HL-60 (cell line): ENCODE measurements at regions not wholly inside any gene's neighbourhood (a gene's known extent, or its start where the extent isn't known, plus 50 kb on each side); places are given as distances from the start of the nearest gene placed in this dataset.

Source experiments
- POLR2AphosphoS5 ChIP-seq: IDR thresholded peaks from 2 replicates; pipeline ENCODE4 v1.6.1; 2012; ENCODE audit warnings: low read depth
- TF ChIP-seq, protein P1 (sequence below): IDR thresholded peaks from one replicate; pipeline ENCODE4 v1.5.1; 2011; ENCODE audit warnings: low read length, control low read depth, inconsistent platforms; ENCODE audit not compliant: insufficient read depth

DNA sequence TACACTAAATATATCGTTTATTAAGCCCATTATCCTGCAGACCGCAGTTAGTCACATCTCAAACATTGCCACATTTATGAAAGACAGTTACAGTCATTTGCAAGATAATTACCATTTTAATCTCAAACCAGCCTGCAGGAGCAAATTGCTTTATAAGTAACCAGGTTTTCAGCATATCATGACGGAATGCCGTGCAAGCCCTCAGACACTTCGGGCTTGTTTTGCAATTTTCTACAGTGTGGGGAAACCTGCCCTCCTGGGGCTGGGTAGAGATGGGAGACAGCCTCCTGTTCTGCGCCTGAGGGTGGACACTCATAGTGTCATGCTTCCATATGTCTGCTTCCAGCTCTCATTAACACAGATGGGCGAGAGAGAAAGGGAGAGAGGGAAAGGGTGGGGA, 563.9 kb downstream of the NPHP4 start:
- TF ChIP-seq, protein P1, sequence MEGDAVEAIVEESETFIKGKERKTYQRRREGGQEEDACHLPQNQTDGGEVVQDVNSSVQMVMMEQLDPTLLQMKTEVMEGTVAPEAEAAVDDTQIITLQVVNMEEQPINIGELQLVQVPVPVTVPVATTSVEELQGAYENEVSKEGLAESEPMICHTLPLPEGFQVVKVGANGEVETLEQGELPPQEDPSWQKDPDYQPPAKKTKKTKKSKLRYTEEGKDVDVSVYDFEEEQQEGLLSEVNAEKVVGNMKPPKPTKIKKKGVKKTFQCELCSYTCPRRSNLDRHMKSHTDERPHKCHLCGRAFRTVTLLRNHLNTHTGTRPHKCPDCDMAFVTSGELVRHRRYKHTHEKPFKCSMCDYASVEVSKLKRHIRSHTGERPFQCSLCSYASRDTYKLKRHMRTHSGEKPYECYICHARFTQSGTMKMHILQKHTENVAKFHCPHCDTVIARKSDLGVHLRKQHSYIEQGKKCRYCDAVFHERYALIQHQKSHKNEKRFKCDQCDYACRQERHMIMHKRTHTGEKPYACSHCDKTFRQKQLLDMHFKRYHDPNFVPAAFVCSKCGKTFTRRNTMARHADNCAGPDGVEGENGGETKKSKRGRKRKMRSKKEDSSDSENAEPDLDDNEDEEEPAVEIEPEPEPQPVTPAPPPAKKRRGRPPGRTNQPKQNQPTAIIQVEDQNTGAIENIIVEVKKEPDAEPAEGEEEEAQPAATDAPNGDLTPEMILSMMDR: no peak
- TF ChIP-seq POLR2AphosphoS5: no peak
